PC-3 (cell line): ENCODE measurements at regions not wholly inside any gene's neighbourhood (a gene's known extent, or its start where the extent isn't known, plus 50 kb on each side); places are given as distances from the start of the nearest gene placed in this dataset.

Experiments
- ATAC-seq: fragments of 200-7000 bp; cut with Tn5 transposase; 2 replicates; pipeline ENCODE4 v1.9.1; 2020; ENCODE audit warnings: mild to moderate bottlenecking, moderate library complexity
- BruUV-seq: library from RNA; stranded (reverse); fragments of 400-500 nt; replicated peaks from 2 replicates; lab custom pipeline; 2021; lab: Mats Ljungman, UMichigan
- CTCF ChIA-PET: fragments of 300-600 bp; sonication (Branson Sonifier 250); formaldehyde crosslinking; loops from one replicate; lab custom pipeline; 2022; ENCODE audit warnings: antibody characterized with exemption; lab: Charles Lee
- POLR2A ChIA-PET: fragments of 300-600 bp; sonication (Branson Sonifier 250); formaldehyde crosslinking; loops from one replicate; lab custom pipeline; 2022; ENCODE audit warnings: antibody characterized with exemption; ENCODE audit not compliant: unreplicated experiment; lab: Charles Lee
- DNase-seq: peaks from one replicate; pipeline ENCODE4 v3.0.0-alpha.2; 2015
- H2AFZ ChIP-seq: fragments of 300-600 bp; sonication (generic); 2 replicates; pipeline ENCODE4 v1.6.0; 2016; ENCODE audit warnings: antibody characterized with exemption, low read length
- H3F3A ChIP-seq: fragments of 300-600 bp; sonication (generic); one replicate; pipeline ENCODE4 v1.6.0; 2017; ENCODE audit warnings: antibody characterized with exemption, low read length, control low read depth, mild to moderate bottlenecking; ENCODE audit not compliant: unreplicated experiment
- H3K27ac ChIP-seq: fragments of 300-600 bp; sonication (generic); 2 replicates; pipeline ENCODE4 v1.5.1; 2016; ENCODE audit warnings: mild to moderate bottlenecking, low read length
- H3K27me3 ChIP-seq: fragments of 300-600 bp; sonication (generic); 2 replicates; pipeline ENCODE4 v1.6.1; 2016; ENCODE audit warnings: low read length, mixed read lengths
- H3K36me3 ChIP-seq: fragments of 300-600 bp; sonication (generic); 2 replicates; pipeline ENCODE4 v1.6.1; 2016; ENCODE audit warnings: low read depth, mixed run types, low read length, mixed read lengths
- H3K4me1 ChIP-seq: fragments of 300-600 bp; sonication (generic); 2 replicates; pipeline ENCODE4 v1.5.1; 2016; ENCODE audit warnings: low read length; ENCODE audit not compliant: insufficient read depth
- H3K4me2 ChIP-seq: fragments of 300-600 bp; sonication (generic); 2 replicates; pipeline ENCODE4 v1.6.0; 2016; ENCODE audit warnings: low read length
- H3K4me3 ChIP-seq: fragments of 300-600 bp; sonication (generic); 2 replicates; pipeline ENCODE4 v1.5.1; 2016; ENCODE audit warnings: mild to moderate bottlenecking, low read length, mixed read lengths
- H3K79me2 ChIP-seq: fragments of 300-600 bp; sonication (generic); 2 replicates; pipeline ENCODE4 v1.6.1; 2017; ENCODE audit warnings: low read length, mixed read lengths
- H3K9ac ChIP-seq: fragments of 300-600 bp; sonication (generic); 2 replicates; pipeline ENCODE4 v1.6.0; 2016; ENCODE audit warnings: mild to moderate bottlenecking, low read length
- H3K9me2 ChIP-seq: fragments of 300-600 bp; sonication (generic); replicated peaks from 2 replicates; pipeline ENCODE4 v1.6.1; 2016; ENCODE audit warnings: mixed run types, low read length, mixed read lengths
- H3K9me3 ChIP-seq: fragments of 300-600 bp; sonication (generic); 2 replicates; pipeline ENCODE4 v1.6.1; 2016; ENCODE audit warnings: low read length, mixed read lengths
- H4K20me1 ChIP-seq: fragments of 300-600 bp; sonication (generic); 2 replicates; pipeline ENCODE4 v1.6.1; 2016; ENCODE audit warnings: low read length, mixed read lengths
- CTCF ChIP-seq: fragments of 300-600 bp; sonication (generic); conservative IDR thresholded peaks from 2 replicates; pipeline ENCODE4 v1.5.1; 2017; ENCODE audit warnings: antibody characterized with exemption, low read depth, mild to moderate bottlenecking, low read length
- EZH2 ChIP-seq: fragments of 300-600 bp; sonication (generic); IDR thresholded peaks from one replicate; pipeline ENCODE4 v1.6.1; 2017; ENCODE audit warnings: antibody characterized with exemption, mild to moderate bottlenecking, low read length; ENCODE audit not compliant: unreplicated experiment
- EZH2phosphoT487 ChIP-seq: fragments of 300-600 bp; sonication (generic); IDR thresholded peaks from 2 replicates; pipeline ENCODE4 v1.6.1; 2018; ENCODE audit warnings: mild to moderate bottlenecking, antibody characterized with exemption, low read length, borderline replicate concordance
- intact Hi-C: fragments of 100-400 bp; cut with micrococcal nuclease; formaldehyde crosslinking; loops from 2 replicates; pipeline ENCODE4 v1.9.0; 2023

- intact Hi-C loops = no loop called here
- Histone ChIP-seq H3F3A (no peaks in the 10 kb centered on the region), H3K36me3 (no peaks in the 10 kb centered on the region), H3K4me2 (no peak overlapping the region), H4K20me1 (no peaks in the 10 kb centered on the region), H3K9me2 (no peaks in the 10 kb centered on the region), H3K27me3 (no peaks in the 10 kb centered on the region), H3K4me3 (no peak overlapping the region), H3K9me3 (no peaks in the 10 kb centered on the region), H3K27ac (no peak overlapping the region), H3K9ac (no peak overlapping the region), H3K79me2 (no peaks in the 10 kb centered on the region), H2AFZ (no peak overlapping the region), H3K4me1 (no peaks in the 10 kb centered on the region)
- TF ChIP-seq CTCF (no peak), EZH2phosphoT487 (no peak), EZH2 (no peak)
- DNase-seq (no peak), ATAC-seq (no peak)
- no TSS peak for BruUV-seq
- POLR2A ChIA-PET = no interaction called here
- CTCF ChIA-PET = no interaction called here
These were observed 395.0 kb upstream of the FAT1 start for GRCh38 chr4:187118602-187119120.

GRCh38 chr4:187124331-187124730 lies 400.7 kb upstream of the FAT1 start:
- intact Hi-C loops = no loop called here
- no peak overlapping the region for H3K4me2 ChIP-seq
- CTCF ChIA-PET = no interaction called here
- H3K36me3 ChIP-seq = no peaks in the 10 kb centered on the region
- no peak overlapping the region for H3K4me3 ChIP-seq
- no peak overlapping the region for H2AFZ ChIP-seq
- peaks cover 14% of the 10 kb centered on the region; the same call in 1 of the 2 replicates for H3K4me1 ChIP-seq
- H4K20me1 ChIP-seq = no peaks in the 10 kb centered on the region
- no TSS peak for BruUV-seq
- H3K9ac ChIP-seq = no peak overlapping the region
- no peaks in the 10 kb centered on the region for H3K79me2 ChIP-seq
- POLR2A ChIA-PET = no interaction called here
- no peak for DNase-seq
- H3K27ac ChIP-seq = no peak overlapping the region
- H3K9me3 ChIP-seq = no peaks in the 10 kb centered on the region
- no peaks in the 10 kb centered on the region for H3K9me2 ChIP-seq
- TF ChIP-seq CTCF (no peak), EZH2 (no peak), EZH2phosphoT487 (no peak)
- H3K27me3 ChIP-seq = no peaks in the 10 kb centered on the region
- no peak for ATAC-seq
- H3F3A ChIP-seq = no peaks in the 10 kb centered on the region

- Histone ChIP-seq H4K20me1 (no peaks in the 10 kb centered on the region), H3K27ac (no peak overlapping the region), H3K9me3 (no peaks in the 10 kb centered on the region), H3K27me3 (no peaks in the 10 kb centered on the region), H3K4me3 (no peak overlapping the region), H3F3A (no peaks in the 10 kb centered on the region), H3K36me3 (no peaks in the 10 kb centered on the region), H2AFZ (no peak overlapping the region), H3K9me2 (no peaks in the 10 kb centered on the region), H3K79me2 (no peaks in the 10 kb centered on the region), H3K9ac (no peak overlapping the region), H3K4me2 (no peak overlapping the region), H3K4me1 (peaks cover 17% of the 10 kb centered on the region; the same call in 1 of the 2 replicates)
- POLR2A ChIA-PET = no interaction called here
- TF ChIP-seq EZH2phosphoT487 (no peak), EZH2 (no peak), CTCF (no peak)
- DNase-seq (no peak), ATAC-seq (no peak)
- CTCF ChIA-PET = no interaction called here
- intact Hi-C loops = no loop called here
- no TSS peak for BruUV-seq
These were observed 401.4 kb upstream of the FAT1 start for GRCh38 chr4:187125062-187125461.
